MM.1S (cell line): ENCODE measurements at regions not wholly inside any gene's neighbourhood (a gene's known extent, or its start where the extent isn't known, plus 50 kb on each side); places are given as distances from the start of the nearest gene placed in this dataset.

ENCODE experiments used
- CTCF ChIP-seq: fragments of 300-600 bp; sonication (generic); IDR thresholded peaks from 2 replicates; pipeline ENCODE4 v1.5.1; 2016; ENCODE audit warnings: antibody characterized with exemption, low read length, mixed read lengths
- EZH2 ChIP-seq: fragments of 300-600 bp; sonication (generic); optimal IDR thresholded peaks from 2 replicates; pipeline ENCODE3; 2017; ENCODE audit warnings: low read depth, mild to moderate bottlenecking, antibody characterized with exemption, low read length, mixed read lengths
- EZH2phosphoT487 ChIP-seq: fragments of 300-600 bp; sonication (generic); IDR thresholded peaks from 2 replicates; pipeline ENCODE4 v1.6.1; 2018; ENCODE audit warnings: antibody characterized with exemption, low read length

DNA sequence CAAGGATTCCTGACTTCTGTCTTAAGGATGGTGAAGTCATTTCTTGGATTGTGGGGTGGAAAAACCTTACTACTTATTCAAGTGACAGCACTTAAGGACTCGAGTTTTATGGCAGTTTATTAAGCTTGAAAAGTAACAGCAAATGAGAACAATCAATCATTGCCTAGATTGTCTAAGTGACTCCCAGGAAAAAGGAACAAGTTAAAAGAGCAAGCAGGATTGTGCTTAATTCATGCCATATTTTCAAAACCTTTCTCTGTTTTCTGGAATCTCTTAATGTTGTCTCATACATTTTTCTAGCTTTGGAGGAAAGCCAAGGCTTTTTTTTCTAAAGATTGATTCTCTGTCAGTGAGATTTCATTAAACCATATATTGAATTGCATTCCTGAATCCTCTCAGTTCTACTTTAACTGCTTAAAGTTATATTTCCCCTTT, 236.2 kb upstream of the HTR2A start:
- TF ChIP-seq CTCF: no peak
- TF ChIP-seq EZH2: no peak
- no peak for TF ChIP-seq EZH2phosphoT487
